ENCODE measurements at regions not wholly inside any gene's neighbourhood (a gene's known extent, or its start where the extent isn't known, plus 50 kb on each side); places are given as distances from the start of the nearest gene placed in this dataset.

DNA sequence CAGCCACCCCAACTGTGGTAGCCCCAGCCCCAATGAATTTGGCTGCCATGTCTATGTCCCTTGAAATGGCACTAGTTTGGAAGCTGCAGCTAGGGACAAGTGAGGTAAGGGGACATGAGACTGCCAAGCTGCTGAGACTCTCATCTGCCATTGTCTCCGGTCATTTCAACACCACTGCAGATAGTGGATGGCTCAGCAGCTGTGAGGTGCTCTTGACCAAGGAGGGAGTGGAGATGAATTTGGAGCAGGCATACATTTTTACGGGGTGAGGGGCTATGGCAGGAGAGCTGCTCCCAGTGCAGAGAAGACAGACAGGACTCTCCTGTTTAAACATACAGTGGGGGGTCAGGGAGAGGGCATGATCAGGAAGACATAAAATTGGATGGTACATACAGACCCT lies 315.5 kb upstream of the CAMK1G start:
- no peak for DNase-seq (ENCODE audit: low read depth)

- no peak for DNase-seq (ENCODE audit: low read depth)
Observed at GRCh38 chr1:209268479-209268878, 315.0 kb upstream of the CAMK1G start.

DNA sequence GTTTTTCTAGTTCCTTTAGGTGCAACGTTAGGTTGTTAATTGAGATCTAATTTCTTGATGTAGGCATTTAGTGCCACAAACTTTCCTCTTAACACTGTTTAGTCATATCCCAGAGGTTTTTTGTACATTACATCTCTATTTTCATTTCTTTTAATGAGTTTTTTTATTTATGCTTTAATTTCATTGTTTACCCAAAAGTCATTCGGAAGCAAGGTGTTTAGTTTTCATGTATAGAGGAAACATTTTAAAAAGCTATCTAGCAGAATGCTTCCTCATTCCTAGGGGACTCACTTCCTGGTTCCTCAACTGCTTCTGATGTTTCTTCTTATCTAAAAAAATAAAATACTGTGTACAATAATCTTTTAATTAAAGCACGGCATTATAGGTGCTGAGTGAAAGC lies 307.2 kb upstream of the CAMK1G start:
- DNase-seq (ENCODE audit: low read depth), result no peak

DNA sequence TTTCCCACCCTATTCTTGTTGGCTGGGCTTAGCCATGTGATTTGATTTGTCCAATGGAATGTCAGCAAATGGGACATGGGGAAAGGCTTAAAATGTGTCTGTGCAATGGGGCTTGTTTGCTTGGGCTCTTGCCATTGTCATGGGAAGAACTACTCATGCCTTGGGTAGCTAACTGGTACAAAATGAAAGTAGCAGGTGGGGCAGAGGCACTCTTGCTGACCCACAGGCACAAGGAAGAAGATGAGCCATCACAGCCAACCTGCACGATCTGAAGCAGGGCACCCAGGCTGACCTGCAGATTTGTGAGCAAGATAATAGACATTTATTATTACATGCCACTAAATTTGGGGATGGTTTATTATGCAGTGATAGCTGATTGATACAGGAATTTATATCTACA lies 305.9 kb upstream of the CAMK1G start:
- no peak for DNase-seq (ENCODE audit: low read depth)

DNA sequence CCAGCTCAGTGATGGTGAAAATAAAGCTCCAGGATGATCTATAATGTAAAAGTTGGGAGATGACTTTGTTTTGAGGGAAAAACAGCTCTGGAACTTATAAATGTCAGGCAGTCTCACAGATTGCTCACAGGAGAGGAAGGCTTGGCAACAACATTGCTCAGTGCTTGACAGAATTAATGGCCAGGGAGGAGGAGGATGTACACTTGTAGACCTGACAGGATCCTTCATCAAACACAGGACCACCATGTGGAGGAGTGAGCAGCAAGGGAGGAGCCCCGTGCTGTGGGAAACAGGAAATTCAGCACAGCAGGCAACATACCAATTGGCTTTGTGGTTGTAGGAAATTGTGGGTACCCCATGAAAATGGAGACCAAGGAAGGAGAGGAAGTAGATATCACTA lies 291.8 kb upstream of the CAMK1G start:
- no peak for DNase-seq (ENCODE audit: low read depth)

DNA sequence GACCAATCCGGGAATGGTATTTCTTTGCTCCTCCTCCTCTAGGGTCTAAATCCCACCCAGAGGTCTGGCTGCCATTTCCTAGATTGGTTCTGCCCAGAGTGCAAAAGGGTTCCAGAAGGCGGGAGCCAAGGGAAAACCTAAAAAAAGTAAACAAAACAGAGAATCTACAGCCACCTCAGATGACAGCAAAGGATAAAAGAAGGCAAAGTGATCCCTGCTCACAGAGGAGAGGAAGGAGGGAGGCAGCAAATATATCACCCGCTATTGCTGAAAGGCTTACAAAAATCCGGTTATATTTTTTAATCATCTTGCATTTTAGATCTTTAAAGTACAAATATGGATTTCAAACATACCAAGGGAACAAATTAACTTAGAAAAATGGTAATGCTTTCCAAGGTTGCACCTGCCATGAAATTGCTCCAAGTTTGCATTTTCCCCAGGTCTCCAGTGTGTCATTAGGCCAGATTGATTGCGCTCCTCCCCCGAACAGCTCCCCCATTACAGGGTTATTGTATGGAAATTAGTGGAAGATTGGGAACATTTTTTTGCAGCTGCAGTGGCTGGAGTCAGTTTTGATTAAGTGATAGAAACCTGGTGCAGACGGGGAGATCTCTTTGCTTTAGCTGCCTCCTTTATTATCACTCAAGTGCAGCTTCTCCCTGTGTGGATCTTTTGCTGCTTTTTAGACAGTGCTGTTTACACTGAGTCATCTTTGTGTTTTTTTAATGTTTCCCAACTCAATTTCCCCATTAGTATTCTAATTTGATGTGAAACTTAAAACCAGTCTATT lies 280.5 kb upstream of the CAMK1G start:
- DNase-seq (ENCODE audit: low read depth), result no peak

GRCh38 chr1:209304166-209304565 lies 279.3 kb upstream of the CAMK1G start:
- no peak for DNase-seq (ENCODE audit: low read depth)

- DNase-seq (ENCODE audit: low read depth), result no peak
Observed at GRCh38 chr1:209305221-209305954, 278.1 kb upstream of the CAMK1G start.

- no peak for DNase-seq (ENCODE audit: low read depth)
Observed at GRCh38 chr1:209307846-209308245, 275.7 kb upstream of the CAMK1G start.

GRCh38 chr1:209309198-209309597 lies 274.3 kb upstream of the CAMK1G start:
- DNase-seq (ENCODE audit: low read depth), result no peak

- no peak for DNase-seq (ENCODE audit: low read depth)
Observed at GRCh38 chr1:209311770-209312169, 271.7 kb upstream of the CAMK1G start.

DNA sequence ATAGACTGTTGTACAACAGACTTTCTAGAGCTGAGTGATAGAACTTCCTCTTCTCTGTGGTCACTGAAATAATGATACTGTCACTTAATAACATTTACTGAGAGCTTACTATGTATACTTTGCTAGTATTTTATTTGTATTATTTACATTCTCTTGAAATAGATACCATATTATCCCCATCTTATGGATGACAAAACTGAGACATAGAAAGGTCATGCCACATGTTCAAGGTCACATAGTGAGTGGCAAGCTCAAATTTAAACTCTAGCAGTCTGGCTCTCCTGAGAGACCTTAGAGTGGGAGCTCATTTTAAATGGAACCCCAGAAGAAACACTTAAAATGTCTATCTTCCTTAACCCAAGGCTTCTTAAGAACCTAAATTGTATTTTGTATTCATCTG lies 266.6 kb upstream of the CAMK1G start:
- DNase-seq (ENCODE audit: low read depth), result no peak

DNA sequence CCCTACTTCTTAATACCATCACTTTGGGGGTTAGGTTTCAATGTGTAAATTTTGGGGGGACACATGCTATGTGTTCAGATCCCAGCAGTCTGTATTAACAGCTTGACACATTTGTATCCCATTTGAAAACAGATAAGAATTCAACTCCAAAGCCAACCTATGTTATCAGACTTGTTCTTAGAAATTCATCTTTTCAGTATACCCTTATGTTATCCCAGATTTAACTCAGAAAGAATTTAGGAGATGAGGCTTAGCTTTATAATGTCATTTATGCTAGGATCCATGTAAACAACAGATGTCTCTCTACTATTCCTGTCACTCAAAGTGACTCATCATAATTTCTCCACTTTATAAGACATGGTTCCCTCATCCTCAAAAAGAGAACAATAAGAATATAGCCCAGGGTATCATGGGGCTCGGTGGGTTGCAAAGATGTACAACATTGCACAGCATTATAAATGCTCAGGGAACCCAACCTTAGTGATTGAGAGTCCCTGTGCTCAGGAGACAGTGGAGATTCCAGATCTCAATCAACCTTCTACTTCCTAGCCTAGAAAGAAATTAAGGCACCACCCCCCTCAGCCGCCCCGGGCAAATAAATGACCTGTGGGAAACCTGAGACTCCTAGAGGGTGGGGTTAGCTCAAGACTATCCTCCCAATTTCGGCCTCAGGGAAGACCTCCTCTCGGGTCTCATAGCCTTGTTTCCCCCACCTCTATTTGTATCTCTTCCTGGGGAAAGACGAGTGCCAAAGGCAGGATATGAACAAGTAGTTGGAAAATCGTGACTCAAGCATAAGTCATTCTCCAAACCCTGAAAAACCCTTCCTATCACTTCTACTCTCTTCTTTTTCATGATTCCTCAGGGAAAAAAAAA lies 265.1 kb upstream of the CAMK1G start:
- DNase-seq (ENCODE audit: low read depth), result peak; percentile 52

- DNase-seq (ENCODE audit: low read depth), result no peak
Observed at GRCh38 chr1:209319057-209319432, 264.5 kb upstream of the CAMK1G start.

DNA sequence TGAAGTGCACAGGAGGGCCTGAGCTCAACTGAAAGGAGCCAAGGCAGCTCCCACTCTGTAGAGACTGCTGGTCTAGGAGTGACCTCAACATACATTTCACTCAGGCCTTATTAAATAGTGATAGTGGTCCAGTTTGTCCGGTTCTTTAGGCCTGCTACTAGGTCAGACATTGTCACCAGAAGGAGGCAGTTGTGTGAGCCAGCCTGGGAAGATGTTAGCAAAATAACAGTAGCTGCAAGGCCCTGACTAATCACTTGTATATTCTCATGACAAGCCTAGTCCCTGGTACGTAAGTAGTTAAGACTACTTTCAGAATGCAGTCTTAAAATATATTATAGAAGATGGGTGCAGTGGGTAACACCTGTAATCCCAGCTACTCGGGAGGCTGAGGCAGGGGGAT lies 264.0 kb upstream of the CAMK1G start:
- no peak for DNase-seq (ENCODE audit: low read depth)

DNA sequence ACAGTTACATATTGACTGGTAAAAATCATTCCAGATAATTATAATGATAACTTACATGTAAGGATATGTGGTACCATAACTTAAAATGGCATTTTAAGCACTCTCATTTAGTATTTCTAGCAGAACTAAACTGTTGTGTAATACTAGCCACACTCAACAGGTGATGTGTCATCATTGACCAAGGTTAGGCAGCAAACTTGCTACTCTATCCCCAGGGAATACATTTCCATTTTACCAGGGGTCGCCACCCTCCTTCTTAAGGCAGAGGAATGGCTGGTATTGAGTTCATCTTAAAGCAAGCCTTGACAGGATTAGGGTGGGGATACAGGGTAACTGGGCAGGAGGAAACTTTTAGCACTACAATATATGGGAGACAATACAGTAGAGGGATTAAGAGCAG lies 259.8 kb upstream of the CAMK1G start:
- no peak for DNase-seq (ENCODE audit: low read depth)

- no peak for DNase-seq (ENCODE audit: low read depth)
Observed at GRCh38 chr1:209324901-209325871, 258.3 kb upstream of the CAMK1G start.

GRCh38 chr1:209326076-209326475 lies 257.4 kb upstream of the CAMK1G start:
- DNase-seq (ENCODE audit: low read depth), result no peak

DNA sequence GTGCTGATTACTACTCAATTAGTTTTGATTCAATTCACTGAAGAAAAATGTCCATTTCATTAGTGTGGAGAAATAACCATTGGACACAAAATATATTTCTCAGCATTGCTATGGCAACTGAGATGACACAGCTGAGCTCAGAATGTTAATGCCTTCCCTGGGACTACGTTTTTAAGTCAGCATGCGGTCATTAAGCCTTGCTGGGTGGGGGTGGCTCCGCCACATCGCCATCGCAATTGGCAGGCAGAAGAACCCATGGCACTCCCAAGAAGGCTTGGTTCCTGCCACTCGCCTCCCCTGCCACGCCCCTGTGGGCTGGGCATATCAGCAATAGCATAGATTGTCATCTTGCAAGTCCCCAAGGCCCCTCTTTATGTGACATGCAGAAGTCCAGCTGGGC lies 256.7 kb upstream of the CAMK1G start:
- DNase-seq (ENCODE audit: low read depth), result no peak

DNA sequence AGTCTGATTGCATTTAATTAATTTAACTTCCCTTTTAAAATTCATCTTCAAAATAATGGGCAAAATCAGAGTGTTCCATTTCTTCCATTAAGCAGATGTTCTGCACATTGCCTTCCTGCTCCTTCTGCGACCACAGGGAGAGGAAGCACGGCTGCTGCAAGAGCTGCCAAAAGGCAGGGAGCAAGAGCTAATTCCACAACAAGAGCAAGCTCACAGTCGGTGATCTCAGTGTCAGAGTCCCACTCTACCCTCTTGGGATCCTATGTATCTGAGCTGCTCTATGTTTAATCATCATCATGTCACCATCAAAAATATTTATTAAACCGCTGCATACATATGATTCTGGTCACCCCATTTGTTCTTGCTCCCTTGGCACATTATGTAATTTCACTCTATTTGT lies 255.3 kb upstream of the CAMK1G start:
- no peak for DNase-seq (ENCODE audit: low read depth)

DNA sequence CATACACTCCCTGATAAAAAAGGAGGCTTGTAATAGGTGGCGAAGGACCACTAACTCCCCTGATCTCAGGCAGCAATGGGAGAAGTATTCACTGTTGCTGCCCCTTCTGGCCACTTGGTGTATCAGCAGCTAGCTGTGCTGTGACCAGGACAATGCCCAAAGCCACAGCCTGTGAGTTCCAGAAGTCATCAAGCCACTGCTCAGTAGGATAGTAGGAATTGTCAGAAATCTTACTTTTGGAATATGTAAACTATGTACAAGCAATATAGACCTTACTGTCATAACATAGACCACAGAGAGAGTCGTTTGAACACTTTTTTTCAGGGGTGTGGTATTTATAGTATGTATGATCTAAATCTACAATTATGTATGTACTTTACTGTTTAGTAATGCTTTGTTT lies 248.3 kb upstream of the CAMK1G start:
- DNase-seq (ENCODE audit: low read depth), result no peak

DNA sequence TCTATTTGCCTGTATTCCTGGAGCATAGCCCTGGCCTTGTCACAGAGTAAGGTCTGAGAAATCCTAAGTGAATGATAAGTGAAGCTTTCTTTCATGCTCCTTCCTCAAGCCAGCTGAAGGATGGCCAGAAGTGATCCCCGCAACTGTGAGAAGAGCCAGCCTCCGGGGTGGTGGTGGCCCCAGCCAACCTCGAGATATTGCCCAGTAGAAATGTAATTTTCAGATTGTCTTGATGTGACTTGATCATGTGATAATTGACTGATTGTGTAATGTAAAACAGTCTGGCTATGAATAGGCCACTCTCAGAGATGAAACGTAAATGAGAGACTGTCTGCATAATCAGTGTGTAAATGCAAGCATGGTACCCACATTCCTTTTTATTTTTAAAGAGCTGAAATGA lies 242.4 kb upstream of the CAMK1G start:
- no peak for DNase-seq (ENCODE audit: low read depth)
